ENCODE measurements at regions not wholly inside any gene's neighbourhood (a gene's known extent, or its start where the extent isn't known, plus 50 kb on each side); places are given as distances from the start of the nearest gene placed in this dataset.

DNA sequence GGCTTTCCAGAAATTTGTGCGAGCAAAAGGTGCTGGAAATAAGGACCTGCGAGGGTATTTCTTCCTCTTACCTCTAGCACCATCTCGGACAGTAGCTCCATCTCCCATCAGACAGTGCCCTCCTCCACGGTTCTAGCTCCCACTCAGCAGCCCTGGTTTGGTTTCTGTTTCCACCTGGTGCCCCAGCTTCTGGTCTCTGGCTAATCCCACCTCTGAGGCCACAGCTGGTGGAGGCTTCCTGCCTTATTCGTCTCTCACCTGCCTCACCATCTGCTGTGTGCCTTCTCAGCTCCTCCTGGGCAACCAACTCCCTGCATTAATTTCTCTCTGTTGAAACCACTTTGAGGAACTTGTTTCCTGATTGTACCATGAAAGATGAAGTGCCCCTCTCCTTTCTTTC, 162.4 kb upstream of the CDYL start:
- H3K27me3 ChIP-seq (ENCODE audit: insufficient read depth, low read length), result no peaks in the 10 kb centered on the region
- WGBS, result 94% methylated on average over 5 of the region's 5 CpGs

DNA sequence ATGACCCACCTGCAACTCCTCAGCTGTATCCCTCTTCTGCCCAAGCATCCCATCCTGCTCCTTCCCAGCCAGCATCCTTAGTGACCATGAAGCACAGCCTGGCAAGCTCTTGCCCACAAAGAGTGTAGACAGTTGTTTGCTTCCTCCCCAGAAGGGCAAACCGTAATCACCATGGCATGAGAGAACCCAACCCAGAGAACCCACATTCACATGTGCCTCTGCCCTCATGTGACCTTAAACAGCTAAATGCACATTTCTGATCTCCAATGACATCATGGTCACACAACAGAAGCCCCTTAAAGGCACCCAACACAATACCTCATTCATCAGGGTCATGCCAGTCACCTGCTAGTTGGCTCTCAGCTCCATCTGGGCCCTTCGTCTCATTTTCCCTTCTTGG, 162.8 kb upstream of the CDYL start:
- H3K27ac ChIP-seq (ENCODE audit: low read depth, low read length), result no peak overlapping the region
- no peaks in the 10 kb centered on the region for H3K36me3 ChIP-seq (ENCODE audit: insufficient read depth, low read length)
- no peak overlapping the region for H3K4me3 ChIP-seq (ENCODE audit: low read length)
- no peaks in the 10 kb centered on the region for H3K4me1 ChIP-seq (ENCODE audit: insufficient read depth, low read length)
- WGBS, result 97% methylated on average over 2 of the region's 2 CpGs
- H3K9me3 ChIP-seq (ENCODE audit: insufficient read depth, low read depth, low read length), result no peaks in the 10 kb centered on the region
- H3K27me3 ChIP-seq (ENCODE audit: insufficient read depth, low read length), result no peaks in the 10 kb centered on the region
- H3K9ac ChIP-seq (ENCODE audit: low read depth, low read length), result no peak overlapping the region

More for the DNA sequence above, 162.4 kb upstream of the CDYL start:
- Histone ChIP-seq H3K9me3 (ENCODE audit: insufficient read depth, low read depth, low read length) (no peaks in the 10 kb centered on the region), H3K4me3 (ENCODE audit: low read length) (no peak overlapping the region), H3K9ac (ENCODE audit: low read depth, low read length) (no peak overlapping the region), H3K36me3 (ENCODE audit: insufficient read depth, low read length) (no peaks in the 10 kb centered on the region), H3K4me1 (ENCODE audit: insufficient read depth, low read length) (no peaks in the 10 kb centered on the region), H3K27ac (ENCODE audit: low read depth, low read length) (no peak overlapping the region)

DNA sequence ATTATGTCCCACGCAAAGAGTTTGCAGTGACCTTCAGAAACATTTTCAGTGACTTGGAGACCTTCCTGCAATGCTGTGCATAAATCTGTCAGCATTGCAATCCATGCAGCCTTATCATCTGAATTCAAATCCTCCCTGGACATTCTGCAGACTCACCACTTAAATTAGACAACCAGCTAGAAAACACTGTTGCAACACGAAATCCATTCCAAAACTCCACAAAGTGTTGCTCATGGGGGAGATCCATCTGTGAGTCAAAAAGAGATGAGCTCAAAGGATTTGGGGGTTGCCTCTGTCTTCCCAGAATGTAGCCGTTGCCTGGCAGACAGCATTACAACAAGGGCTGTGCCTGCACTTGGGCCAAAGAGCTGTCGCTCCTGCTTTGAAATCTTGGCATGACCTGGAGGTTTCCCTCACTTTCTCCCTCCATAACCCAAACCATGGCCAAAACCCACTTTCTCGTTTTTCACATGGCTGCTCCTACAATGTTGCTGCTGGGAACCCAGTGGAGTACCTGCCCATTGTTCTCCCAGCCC, 163.5 kb upstream of the CDYL start:
- Histone ChIP-seq H3K4me1 (ENCODE audit: insufficient read depth, low read length) (no peaks in the 10 kb centered on the region), H3K9me3 (ENCODE audit: insufficient read depth, low read depth, low read length) (no peaks in the 10 kb centered on the region), H3K36me3 (ENCODE audit: insufficient read depth, low read length) (no peaks in the 10 kb centered on the region), H3K9ac (ENCODE audit: low read depth, low read length) (no peak overlapping the region), H3K27ac (ENCODE audit: low read depth, low read length) (no peak overlapping the region), H3K4me3 (ENCODE audit: low read length) (no peak overlapping the region), H3K27me3 (ENCODE audit: insufficient read depth, low read length) (no peaks in the 10 kb centered on the region)
- WGBS, result 90% methylated on average over 5 of the region's 5 CpGs

DNA sequence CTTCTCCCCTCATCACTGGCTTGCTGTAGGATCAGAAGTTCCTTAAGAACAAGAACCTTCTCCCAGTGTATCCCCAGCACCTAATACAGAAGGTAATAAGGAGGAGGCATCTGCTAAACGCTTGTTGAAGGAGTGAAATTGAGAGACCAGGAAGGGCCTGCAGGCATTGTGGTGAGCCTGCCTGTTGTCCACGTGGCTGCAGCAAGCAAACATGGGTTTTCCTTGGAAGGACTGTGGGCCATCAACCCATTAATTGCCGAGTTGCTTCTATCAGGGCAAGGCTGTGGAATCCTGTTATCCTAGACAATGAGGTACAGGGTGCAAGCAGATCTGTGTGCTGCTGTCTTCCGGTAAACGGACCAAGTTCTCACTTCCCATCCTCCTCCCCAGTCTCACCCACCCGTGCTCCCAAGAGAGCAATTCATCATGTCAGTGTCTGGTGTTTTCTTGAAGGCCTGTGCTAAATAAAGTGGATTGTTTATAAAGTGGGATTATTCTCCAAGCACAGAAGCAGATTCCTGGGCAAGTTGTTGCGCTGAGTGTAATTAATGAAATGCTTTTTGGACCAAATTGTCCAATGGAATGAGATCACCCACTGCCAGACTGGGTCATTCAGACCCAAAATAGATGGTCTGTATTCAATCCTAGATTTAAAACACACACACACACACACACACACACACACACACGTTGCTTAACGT, 164.6 kb upstream of the CDYL start:
- Histone ChIP-seq H3K4me1 (ENCODE audit: insufficient read depth, low read length) (no peaks in the 10 kb centered on the region), H3K9ac (ENCODE audit: low read depth, low read length) (no peak overlapping the region), H3K4me3 (ENCODE audit: low read length) (no peak overlapping the region), H3K27ac (ENCODE audit: low read depth, low read length) (no peak overlapping the region), H3K36me3 (ENCODE audit: insufficient read depth, low read length) (no peaks in the 10 kb centered on the region), H3K27me3 (ENCODE audit: insufficient read depth, low read length) (no peaks in the 10 kb centered on the region), H3K9me3 (ENCODE audit: insufficient read depth, low read depth, low read length) (no peaks in the 10 kb centered on the region)
- WGBS, result 87% methylated on average over 9 of the region's 9 CpGs

DNA sequence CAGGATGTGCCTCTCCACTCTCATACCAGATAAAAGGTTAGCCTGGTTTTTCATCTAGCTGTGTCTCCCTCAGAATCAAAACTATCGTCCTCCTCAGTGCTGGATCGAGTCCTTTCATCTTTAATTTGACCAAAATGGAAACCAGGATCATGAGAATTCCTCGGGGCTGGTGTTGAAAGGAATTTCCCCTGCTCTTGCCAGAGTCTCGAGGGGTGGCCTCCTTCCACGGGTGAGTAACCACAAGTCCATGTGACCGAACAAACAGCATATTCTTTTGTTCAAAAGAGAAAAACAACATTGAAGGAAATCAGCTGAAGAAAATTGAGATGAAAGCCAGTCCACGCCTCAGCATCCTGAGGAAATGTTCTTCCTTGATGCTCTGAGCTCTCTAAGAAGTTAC, 165.9 kb upstream of the CDYL start:
- no peaks in the 10 kb centered on the region for H3K27me3 ChIP-seq (ENCODE audit: insufficient read depth, low read length)
- no peaks in the 10 kb centered on the region for H3K4me1 ChIP-seq (ENCODE audit: insufficient read depth, low read length)
- no peaks in the 10 kb centered on the region for H3K36me3 ChIP-seq (ENCODE audit: insufficient read depth, low read length)
- H3K4me3 ChIP-seq (ENCODE audit: low read length), result no peak overlapping the region
- H3K9me3 ChIP-seq (ENCODE audit: insufficient read depth, low read depth, low read length), result no peaks in the 10 kb centered on the region
- H3K27ac ChIP-seq (ENCODE audit: low read depth, low read length), result no peak overlapping the region
- H3K9ac ChIP-seq (ENCODE audit: low read depth, low read length), result no peak overlapping the region
- WGBS, result 94% methylated on average over 7 of the region's 7 CpGs

DNA sequence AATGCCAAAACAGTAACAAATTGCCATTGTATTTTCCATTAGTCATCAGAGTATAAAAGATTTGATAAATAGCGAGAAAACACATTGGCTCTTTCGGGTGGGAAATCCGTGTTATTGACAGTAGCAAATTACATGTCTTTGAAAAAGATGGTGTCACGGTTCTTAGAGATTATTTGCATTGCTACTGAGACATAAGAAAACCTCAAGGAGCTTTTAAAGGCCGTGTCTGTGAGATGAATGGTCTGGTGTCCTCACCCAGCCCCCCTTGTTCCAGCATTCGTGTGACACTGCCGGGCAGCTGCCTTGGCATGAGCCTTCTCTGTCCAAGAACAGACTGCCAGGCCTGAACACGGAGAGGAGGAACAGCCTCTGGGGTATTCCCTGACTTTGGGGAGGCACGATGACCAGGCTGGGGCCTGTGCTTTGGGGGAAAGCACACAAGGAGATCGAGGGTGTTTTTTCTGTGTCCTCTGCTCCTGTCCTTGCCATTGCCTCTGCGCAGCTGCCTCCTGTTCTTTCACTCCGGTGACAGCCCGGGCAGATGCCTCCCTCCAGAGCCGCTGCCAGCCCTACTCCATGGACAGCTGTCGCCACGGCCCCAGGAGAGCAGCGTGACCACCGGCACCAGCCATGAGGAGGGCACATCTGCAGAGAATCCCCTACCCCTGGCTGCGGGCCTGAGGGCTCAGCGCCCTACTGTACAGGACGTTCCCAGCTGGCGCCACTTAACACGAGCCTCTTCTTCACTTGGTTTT, 167.7 kb upstream of the CDYL start:
- H3K9ac ChIP-seq (ENCODE audit: low read depth, low read length), result no peak overlapping the region
- H3K36me3 ChIP-seq (ENCODE audit: insufficient read depth, low read length), result no peaks in the 10 kb centered on the region
- H3K27ac ChIP-seq (ENCODE audit: low read depth, low read length), result no peak overlapping the region
- H3K4me1 ChIP-seq (ENCODE audit: insufficient read depth, low read length), result no peaks in the 10 kb centered on the region
- WGBS, result 94% methylated on average over 23 of the region's 23 CpGs
- no peaks in the 10 kb centered on the region for H3K27me3 ChIP-seq (ENCODE audit: insufficient read depth, low read length)
- H3K9me3 ChIP-seq (ENCODE audit: insufficient read depth, low read depth, low read length), result no peaks in the 10 kb centered on the region
- H3K4me3 ChIP-seq (ENCODE audit: low read length), result no peak overlapping the region

DNA sequence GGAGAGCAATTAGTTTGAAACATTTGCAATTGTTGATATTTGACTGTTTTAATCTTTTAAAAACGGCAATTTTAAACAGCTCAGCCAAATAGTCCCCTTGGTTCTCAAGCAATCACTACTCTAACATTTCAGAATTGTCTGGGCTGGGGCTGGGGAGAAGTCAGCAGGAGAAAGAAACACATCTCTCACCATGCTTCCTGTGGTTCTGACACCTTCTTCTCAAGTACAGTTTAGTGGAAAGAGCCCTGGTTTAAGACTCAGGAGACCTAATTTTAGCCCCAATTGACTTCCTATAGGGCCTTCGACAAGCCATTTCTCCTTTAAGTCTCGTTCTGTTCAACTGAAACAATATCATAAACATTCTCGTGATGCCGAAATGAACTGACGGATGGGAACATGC, 168.4 kb upstream of the CDYL start:
- Histone ChIP-seq H3K4me1 (ENCODE audit: insufficient read depth, low read length) (no peaks in the 10 kb centered on the region), H3K4me3 (ENCODE audit: low read length) (no peak overlapping the region), H3K27ac (ENCODE audit: low read depth, low read length) (no peak overlapping the region), H3K9me3 (ENCODE audit: insufficient read depth, low read depth, low read length) (no peaks in the 10 kb centered on the region), H3K27me3 (ENCODE audit: insufficient read depth, low read length) (no peaks in the 10 kb centered on the region), H3K9ac (ENCODE audit: low read depth, low read length) (no peak overlapping the region), H3K36me3 (ENCODE audit: insufficient read depth, low read length) (no peaks in the 10 kb centered on the region)
- 96% methylated on average over 4 of the region's 6 CpGs for WGBS

DNA sequence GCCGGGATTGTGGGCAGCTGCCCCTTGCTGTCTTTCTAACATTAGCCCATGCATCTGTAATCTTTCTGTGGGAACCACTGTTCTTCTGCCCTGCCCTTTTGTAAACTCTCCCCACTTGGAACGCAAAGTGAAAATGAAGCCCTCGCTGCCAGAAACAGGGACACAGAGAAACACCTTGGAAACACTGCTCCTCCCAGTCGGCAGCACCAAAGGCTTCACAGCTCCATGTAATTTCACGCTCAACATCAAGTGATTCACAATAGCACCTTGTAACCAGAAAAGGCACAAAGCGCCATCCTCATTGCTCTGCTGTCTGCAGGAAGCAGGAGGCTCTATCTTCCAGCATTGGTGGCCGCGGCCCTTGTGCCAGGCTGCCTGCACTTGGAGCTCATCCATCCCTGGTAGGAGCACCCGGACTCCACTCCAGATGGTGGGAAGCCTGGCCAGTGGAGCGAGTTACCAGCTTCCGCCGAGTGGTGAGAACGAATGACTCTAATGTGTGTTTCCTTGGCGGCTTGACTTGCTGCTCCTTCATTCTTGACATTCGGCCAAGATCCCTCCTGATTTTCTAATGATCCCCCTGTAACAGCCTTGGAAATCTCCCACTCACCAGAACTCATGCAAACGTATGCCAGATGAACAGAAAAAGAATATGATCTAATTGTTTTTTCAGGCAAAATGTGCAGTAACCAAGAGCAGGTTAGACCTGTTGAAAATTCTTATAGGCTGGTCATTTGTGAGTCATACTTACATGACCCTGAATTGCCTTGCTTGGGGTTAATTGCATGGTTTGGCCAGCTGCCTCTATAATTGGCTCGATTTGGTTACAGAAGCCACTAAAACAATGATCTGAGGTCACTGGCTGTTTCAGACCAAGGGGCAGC, 169.1 kb upstream of the CDYL start:
- Histone ChIP-seq H3K4me3 (ENCODE audit: low read length) (no peak overlapping the region), H3K4me1 (ENCODE audit: insufficient read depth, low read length) (no peaks in the 10 kb centered on the region), H3K9me3 (ENCODE audit: insufficient read depth, low read depth, low read length) (no peaks in the 10 kb centered on the region), H3K9ac (ENCODE audit: low read depth, low read length) (no peak overlapping the region), H3K36me3 (ENCODE audit: insufficient read depth, low read length) (no peaks in the 10 kb centered on the region), H3K27me3 (ENCODE audit: insufficient read depth, low read length) (no peaks in the 10 kb centered on the region), H3K27ac (ENCODE audit: low read depth, low read length) (no peak overlapping the region)
- 93% methylated on average over 17 of the region's 17 CpGs for WGBS

DNA sequence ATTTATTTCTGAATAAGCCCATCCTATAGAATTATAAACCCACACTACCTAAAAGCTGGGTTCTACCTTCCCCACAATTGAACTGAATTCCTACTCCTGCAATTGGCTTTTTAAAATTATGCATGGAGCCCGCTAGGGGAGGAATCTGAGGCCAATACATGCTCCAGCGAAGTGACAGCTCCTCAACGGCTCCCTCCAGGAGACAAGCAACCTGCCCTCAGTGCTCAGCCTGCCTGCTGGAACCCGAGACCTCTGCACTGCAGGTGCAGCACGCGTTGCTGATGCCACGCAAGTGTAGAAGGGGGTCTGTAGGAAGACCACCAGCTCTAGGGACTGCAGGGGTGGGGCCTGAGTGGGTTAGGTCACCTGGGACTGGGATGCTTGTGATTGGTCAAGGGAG, 170.2 kb upstream of the CDYL start:
- Histone ChIP-seq H3K27me3 (ENCODE audit: insufficient read depth, low read length) (no peaks in the 10 kb centered on the region), H3K27ac (ENCODE audit: low read depth, low read length) (no peak overlapping the region), H3K4me3 (ENCODE audit: low read length) (no peak overlapping the region), H3K4me1 (ENCODE audit: insufficient read depth, low read length) (no peaks in the 10 kb centered on the region), H3K9me3 (ENCODE audit: insufficient read depth, low read depth, low read length) (no peaks in the 10 kb centered on the region), H3K36me3 (ENCODE audit: insufficient read depth, low read length) (no peaks in the 10 kb centered on the region), H3K9ac (ENCODE audit: low read depth, low read length) (no peak overlapping the region)
- WGBS, result 87% methylated on average over 7 of the region's 7 CpGs

DNA sequence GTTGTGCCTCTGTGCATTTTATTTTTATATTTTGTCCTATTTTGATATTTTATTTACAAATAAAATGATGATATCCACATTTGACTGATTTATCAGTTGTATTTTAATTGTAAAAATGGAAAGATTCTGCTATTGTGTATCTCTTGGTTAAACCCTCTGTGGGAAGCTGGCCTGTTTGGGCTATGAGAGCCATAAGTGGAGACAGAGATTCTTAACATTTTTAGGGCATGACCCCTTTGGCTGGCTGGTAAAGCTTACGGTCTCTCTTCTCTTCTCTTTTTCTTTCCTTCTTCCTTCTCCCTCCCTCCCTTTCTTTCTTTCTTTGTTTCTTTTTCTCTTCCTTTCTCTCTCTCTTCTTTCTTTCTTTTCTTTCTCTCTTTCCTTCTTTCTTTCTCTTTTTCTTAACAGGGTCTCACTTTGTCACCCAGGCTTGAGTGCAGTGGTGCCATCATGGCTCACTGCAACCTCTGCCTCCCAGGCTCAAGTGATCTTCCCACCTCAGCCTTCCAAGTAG, 172.3 kb upstream of the CDYL start:
- no peaks in the 10 kb centered on the region for H3K27me3 ChIP-seq (ENCODE audit: insufficient read depth, low read length)
- H3K4me1 ChIP-seq (ENCODE audit: insufficient read depth, low read length), result no peaks in the 10 kb centered on the region
- 91% methylated on average over 1 of the region's 1 CpG for WGBS
- no peak overlapping the region for H3K9ac ChIP-seq (ENCODE audit: low read depth, low read length)
- no peaks in the 10 kb centered on the region for H3K36me3 ChIP-seq (ENCODE audit: insufficient read depth, low read length)
- no peak overlapping the region for H3K4me3 ChIP-seq (ENCODE audit: low read length)
- H3K27ac ChIP-seq (ENCODE audit: low read depth, low read length), result no peak overlapping the region
- H3K9me3 ChIP-seq (ENCODE audit: insufficient read depth, low read depth, low read length), result no peaks in the 10 kb centered on the region

DNA sequence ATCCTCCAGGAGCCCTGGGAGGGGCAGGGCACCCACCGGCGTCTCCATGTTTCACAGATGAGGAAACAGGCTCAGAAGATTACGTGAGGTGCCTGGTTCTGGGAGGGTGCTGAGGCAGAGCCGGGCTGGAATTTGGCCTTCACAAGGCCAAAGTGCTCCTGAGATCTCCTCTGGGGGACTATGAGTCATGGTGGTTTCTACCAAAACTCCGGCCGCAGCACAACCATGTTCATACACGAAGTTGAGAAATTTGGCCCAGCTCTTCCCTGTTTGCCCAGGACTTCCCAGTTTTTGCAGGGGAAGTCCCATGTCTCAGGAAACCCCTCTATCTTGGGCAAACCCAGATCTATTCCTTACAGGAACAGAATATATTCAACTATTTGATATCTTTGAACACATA, 172.9 kb upstream of the CDYL start:
- 91% methylated on average over 7 of the region's 7 CpGs for WGBS
- no peaks in the 10 kb centered on the region for H3K27me3 ChIP-seq (ENCODE audit: insufficient read depth, low read length)
- no peaks in the 10 kb centered on the region for H3K36me3 ChIP-seq (ENCODE audit: insufficient read depth, low read length)
- no peak overlapping the region for H3K27ac ChIP-seq (ENCODE audit: low read depth, low read length)
- H3K9me3 ChIP-seq (ENCODE audit: insufficient read depth, low read depth, low read length), result no peaks in the 10 kb centered on the region
- H3K9ac ChIP-seq (ENCODE audit: low read depth, low read length), result no peak overlapping the region
- H3K4me3 ChIP-seq (ENCODE audit: low read length), result no peak overlapping the region
- H3K4me1 ChIP-seq (ENCODE audit: insufficient read depth, low read length), result no peaks in the 10 kb centered on the region
